ENCODE measurements at regions not wholly inside any gene's neighbourhood (a gene's known extent, or its start where the extent isn't known, plus 50 kb on each side); places are given as distances from the start of the nearest gene placed in this dataset.
"Not testable (repeated sequence)": the region's sequence is repeated elsewhere in the genome, so short reads cannot be mapped to it uniquely, and the experiment has no call there.

DNA sequence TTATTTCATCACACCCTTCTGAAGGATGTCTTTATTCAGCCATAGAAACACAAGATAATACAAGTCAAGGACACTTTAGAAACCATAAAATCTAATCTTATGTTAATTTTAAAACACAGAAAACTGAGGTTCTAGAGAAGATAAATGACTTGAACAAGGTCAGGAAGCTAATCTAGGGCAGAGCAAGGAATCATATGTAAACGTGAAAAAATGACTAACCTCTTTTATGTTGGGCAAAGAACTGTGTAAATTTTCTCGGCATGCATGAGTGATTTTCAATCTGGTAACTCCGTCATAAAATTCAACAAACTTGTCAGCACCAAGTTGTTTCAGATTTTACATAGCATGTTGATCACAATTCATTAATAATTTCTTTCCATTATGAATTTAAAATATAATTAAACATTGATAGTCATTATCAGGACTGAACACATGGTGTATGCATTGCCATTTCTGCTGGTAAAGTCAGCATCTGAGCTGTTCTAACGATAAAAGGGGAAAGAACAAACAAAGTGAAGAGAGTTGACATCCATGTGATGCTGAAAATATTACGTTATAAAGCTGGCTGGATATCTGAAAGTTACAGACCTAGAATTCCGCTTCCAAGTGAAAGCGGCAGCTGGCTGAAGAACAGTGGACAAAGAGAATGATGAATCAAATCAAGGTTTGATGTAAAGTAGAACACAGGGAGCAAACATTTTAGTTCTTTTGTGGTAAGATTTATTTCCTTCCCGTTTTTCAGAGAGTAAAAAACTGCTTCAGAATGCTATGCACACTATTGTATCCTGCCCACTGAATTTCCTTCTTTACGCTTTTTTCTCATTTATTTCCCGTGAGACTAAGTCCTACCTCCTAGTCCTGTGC lies 1037.4 kb upstream of the TMPRSS15 start:
- no peak for DNase-seq

DNA sequence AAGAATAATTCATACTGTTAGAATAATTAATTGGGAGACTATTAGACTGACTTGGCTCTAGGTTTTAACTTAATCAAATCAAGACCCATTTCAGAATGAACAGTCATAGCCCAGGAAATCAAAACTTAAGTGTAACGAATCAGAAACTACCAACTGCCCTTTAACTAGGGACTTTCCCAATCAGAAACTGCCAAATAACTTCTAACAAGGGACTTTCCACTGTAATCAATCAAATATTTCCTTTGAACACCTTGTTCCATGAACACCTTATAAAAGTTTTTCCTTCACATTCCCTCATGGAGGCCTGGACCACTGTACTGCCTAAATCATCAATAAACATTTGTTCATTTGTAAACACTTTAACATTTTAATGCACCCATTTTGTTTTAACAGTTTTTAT lies 1054.7 kb upstream of the TMPRSS15 start:
- no peak for DNase-seq

DNA sequence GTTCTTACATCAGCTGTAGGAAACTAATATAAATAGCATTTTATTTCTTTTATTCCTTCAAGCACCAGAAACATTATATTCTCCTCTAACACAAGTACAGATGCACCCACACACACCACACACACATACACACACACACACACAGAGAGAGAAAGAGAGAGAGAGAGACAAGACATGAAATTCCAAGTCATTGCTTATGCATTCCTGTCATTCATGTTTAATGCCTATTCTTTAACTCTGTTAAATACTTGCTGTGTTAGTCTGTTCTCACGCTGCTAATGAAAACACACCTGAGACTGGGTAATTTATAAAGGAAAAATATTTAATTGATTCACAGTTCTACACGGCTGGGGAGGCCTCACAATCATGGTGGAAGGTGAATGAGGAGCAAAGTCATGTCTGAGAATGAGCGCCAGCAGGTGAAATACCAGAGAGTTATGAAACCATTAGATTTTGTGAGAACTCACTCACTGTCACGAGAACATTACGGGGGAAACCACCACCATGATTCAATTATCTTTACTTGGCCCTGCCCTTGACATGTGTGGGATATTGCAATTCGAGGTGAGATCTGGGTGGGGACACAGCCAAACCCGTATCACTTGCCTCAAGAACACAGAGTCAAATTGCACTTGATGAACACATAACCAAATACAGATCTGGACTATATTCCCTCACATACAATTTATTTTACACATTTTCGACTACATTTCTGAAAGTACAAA lies 1058.1 kb upstream of the TMPRSS15 start:
- DNase-seq: no peak

DNA sequence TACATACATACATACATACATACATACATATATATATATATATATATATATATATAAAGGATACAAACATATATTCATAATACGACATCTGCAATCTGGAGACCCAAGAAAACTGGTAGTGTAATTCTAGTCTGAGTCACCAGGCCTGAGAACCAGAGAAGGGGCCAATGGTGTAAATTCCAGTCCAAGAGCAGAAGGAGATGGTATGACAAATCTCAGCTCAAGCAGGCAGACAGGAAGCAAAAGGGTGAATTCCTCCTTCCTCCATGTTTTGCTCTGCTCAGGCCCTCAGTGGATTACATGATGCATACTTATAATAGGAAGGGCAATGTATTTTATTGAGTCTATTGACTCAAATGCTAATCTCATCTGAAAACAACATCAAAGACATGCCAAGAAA lies 1060.4 kb upstream of the TMPRSS15 start:
- no peak for DNase-seq

DNA sequence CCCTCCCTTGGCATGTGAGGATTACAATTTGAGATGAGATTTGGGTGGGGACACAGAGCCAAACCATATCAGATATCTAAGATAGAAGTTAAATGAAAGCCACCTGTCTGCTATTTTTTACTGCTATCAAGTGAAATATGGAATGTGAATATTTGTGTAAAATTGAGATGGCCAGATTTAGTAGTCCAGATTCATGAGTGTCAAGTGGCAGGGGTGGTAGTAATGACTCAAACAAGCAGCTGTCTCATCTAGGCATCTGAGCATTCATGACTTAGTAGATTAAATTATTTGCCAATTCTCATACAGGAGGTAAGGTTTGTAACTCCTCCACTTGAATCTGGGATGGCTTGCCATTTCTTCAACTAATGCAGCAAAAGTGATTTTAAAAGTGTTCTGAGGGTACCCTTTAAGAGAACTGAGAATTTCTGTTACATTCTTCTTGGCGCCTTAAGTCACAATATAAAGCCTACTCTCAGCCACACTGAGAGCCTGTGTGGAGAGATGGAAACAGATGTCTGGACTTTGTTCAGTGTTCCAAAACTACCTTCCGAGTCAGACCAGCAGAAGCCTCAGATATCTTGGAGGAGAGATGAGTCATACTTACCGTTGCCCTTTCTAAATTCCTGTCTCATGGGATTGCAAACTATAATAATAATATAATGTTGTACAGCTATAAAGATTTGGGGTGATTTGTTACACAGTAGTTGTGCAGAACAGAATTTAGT lies 1065.6 kb upstream of the TMPRSS15 start:
- DNase-seq: no peak

DNA sequence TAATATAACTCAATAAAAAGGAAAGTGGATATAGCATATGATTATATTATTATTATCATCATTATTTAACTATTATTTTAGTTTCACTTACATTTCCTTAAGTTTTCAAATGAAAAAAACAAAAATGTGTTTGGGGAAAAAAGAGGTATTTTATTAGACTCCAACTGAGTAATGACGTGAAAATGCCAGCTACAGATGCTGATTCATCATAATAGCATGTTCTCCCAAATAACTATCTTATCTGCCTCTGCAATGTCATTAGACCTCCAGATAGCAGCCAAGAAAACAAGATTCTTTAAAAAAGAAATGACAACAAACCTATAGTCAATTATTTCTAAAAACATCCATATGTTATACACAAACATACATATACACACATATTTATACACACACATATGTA lies 1071.9 kb upstream of the TMPRSS15 start:
- DNase-seq: no peak

DNA sequence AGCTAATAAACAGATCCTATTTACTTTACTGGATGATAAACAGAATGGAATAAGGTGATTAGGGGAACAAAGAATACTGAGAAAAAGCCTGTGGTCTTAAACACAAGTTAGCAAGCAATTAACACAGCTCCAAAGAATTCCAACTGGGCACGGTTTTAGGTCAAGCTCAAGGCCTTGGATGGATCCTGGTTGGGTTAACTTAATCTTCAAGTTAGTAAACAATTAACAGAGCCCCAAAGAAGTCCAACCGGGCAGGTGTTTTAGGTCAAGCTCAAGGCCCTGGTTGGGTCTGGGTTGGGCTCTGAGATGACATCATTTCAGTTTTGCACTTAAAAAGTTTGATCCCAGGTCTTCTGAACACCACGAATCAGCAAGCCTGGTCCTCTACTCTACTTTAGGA lies 1086.3 kb upstream of the TMPRSS15 start:
- DNase-seq: no peak

DNA sequence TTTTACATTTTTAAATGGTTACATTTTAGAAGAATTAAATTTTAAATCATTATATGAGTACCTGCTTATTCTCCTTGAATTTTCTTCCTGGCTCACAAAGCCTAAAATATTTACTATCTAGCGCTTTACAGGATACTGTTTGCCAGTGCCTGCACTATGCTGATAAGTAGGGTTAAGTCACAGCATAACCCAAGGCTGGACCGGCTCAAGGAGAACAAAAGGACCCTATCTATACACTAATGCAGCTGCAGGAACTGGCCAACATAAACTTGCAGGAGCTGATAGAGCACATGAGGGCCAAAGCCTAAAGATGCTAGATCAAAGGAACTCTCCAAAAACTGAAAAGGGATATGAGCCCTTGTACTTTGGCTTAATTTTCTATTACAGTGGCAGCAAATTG lies 1086.9 kb upstream of the TMPRSS15 start:
- no peak for DNase-seq

DNA sequence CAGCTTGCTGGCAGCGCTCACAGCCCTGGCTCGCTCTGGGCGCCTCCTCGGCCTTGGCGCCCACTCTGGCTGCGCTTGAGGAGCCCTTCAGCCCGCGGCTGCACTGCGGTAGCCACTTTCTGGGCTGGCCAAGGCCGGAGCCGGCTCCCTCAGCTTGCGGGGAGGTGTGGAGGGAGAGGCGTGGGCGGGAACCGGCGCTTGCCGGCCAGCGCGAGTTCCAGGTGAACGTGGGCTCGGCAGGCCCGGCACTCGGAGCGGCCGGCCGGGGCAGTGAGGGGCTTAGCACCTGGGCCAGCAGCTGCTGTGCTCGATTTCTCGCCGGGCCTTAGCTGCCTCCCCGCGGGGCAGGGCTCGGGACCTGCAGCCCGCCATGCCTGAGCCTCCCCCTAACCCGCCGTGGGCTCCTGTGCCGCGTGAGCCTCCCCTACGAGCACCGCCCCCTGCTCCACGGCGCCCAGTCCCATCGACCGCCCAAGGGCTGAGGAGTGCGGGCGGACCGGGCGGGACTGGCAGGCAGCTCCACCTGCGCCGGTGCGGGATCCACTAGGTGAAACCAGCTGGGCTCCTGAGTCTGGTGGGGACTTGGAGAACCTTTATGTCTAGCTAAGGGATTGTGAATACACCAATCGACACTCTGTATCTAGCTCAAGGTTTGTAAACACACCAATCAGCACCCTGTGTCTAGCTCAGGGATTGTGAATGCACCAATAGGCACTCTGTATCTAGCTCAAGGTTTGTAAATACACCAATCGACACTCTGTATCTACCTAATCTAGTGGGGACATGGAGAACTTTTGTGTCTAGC lies 1090.1 kb upstream of the TMPRSS15 start:
- not testable (repeated sequence) for DNase-seq

DNA sequence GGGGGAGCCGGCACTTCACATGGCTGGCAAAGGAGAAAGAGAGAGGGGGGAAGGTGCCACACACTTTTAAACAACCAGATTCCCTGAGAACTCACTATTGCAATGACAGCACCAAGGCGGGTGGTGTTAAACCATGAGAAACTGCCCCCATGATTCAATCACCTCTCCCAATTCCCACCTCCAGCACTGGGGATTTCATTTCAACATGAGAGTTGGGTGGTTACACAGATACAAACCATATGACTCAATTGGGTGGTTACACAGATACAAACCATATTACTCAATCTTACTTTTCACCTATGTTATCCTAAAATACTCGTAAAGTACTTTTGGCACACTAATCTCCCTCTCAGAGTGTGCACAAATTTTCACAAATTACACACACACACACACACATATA lies 1097.5 kb upstream of the TMPRSS15 start:
- DNase-seq: no peak

DNA sequence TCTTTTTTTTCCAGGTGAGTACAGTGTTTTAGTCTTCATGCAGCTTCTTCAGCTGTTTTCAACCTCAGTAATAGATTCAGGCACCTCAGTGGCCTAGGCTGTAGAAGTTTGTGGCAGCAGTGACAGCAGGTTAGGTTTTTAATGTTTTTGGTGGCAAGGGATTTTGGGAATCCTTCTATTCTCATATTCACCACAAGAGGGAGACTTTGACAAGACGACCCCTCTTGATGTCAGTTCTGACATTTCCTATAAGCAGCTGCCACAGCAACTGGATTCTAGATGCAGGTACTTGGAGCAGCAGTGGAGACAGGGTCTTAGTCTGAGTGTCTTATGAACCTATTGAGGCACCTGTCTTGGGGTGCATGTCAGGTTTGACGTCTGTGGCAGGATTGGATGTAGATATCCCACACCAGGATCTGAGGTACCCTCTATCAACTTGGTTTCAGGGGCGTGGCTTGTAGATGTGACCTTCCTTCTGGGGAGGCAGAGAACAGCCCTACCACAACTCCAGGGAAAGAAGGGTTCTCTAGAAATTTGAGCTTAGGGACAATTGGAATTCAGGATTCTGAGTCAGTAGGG lies 1104.2 kb upstream of the TMPRSS15 start:
- no peak for DNase-seq

DNA sequence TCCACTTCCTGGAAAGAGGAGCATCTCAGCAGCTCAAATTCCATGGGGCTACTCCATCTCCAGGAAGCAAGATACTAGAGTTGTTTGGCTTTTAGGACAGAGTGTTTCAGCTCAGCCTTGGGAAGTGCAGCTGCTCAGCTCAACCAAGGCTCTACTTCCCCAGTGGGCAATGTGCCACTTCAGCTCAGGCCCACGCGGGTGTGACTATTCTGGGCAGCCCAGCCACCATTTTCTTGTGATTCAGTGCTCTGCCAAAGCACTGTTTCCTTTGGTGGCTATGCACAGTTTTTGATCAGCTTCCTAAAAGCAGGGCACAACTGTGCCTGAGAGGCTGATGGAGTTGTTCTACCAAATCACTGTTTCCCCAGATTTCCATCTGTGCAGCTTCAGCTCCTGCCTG lies 1104.9 kb upstream of the TMPRSS15 start:
- DNase-seq: no peak

DNA sequence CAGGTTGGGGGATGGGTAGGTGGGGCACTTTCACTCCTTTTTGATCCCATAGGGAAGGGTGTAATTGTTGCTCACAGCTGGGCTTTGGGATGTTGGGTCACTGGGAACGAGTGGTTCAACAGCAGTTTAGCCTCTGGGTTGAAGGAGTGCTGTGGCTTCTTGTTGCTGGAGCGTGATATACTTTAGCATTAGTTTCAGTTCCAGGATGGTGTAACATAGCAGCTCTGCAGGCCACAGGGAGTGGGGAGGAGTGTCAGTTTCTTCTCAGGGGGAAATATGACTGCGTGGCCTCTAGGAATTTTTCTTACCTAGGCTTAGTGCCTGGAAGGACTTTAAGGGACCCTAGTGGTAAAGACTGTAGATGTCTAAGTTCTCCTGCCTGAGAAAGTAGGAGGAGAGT lies 1105.3 kb upstream of the TMPRSS15 start:
- DNase-seq: no peak

DNA sequence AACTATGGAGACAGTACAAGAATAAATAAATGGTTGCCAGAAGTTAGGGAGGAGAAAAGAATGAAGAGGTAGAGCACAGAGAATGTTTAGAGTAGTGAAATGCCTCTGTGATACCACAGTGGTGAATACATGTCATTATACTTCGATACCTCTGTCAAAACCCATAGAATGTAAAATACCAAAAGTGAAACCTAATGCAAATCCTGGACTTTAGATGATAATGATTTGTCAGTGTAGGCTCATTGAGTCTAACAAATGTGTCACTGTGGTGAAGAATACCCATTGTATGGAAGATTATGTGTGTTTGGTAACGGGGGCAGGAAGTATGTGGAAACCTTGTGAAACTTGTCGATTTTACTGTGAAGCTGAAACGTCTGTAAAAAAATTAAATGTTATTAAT lies 1106.5 kb upstream of the TMPRSS15 start:
- DNase-seq: no peak

DNA sequence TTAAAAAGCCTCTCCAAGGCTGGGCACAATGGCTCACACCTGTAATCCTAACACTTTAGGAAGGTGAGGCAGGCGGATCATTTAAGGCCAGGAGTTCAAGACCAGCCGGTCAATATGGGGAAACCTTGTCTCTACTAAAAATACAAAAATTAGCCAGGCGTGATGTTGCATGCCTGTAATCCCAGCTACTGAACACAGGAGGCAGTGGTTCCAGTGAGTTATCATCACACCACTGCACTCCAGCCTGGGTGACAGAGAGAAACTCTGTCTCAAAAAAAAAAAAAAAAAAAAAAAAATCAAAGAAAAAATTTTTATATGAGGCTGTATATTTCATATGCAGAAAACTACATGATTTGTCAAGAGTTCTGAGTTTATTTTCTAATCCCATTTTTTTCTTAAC lies 1107.1 kb upstream of the TMPRSS15 start:
- DNase-seq: no peak

DNA sequence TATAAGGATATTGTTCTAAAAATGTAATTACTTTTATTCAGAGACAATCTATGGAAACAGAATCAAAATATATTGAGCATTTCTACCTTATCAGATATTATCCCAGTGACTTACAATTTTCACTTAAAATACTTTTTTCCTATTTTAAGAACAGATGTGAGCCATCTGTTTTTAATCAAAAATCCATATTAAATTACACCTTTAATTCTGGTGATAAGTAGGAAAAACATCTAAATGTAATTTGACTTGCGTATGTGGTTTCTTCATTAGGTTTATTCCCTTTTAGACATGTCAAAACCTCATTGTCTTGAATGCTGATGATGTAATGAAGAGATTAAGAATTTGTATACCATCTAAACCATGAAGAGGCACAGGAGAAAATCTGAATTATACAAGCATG lies 1118.8 kb upstream of the TMPRSS15 start:
- no peak for DNase-seq

DNA sequence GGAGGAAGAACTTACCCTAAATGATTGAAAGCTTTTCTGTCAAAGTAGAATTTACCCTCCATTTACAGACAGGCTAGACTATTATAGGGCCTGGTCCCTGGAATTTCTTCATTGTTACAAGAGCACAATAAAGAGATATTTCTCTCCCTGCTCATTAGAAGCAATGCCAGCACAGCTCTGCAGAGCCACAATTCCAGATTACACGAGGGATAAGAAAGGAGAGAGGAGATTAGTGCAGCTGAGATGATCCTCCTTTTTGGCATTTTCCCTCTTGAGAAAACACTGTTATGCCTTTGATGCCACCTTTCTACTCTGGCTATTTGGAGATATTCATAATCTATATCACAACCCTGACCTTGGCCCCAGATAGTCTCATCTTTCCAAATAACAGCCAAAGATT lies 1119.5 kb upstream of the TMPRSS15 start:
- no peak for DNase-seq

DNA sequence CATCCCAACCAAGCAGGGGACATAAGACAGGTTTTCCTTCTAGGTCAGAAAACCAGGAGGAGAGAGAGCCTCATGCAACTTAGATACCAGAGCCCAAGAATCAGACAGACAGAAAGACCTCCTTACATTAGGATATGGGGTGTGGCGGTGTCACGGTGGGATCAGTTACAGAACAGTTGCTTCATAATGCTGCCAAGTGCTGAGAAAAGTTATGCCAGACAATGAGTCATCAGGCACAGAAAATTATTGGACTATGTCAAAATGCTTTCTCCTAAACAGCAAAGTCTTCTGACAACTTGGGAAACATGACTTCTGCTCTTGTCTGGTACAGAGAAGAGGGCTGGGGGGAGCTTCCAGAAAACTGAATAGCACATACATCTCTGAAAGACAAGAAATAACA lies 1120.2 kb upstream of the TMPRSS15 start:
- no peak for DNase-seq

DNA sequence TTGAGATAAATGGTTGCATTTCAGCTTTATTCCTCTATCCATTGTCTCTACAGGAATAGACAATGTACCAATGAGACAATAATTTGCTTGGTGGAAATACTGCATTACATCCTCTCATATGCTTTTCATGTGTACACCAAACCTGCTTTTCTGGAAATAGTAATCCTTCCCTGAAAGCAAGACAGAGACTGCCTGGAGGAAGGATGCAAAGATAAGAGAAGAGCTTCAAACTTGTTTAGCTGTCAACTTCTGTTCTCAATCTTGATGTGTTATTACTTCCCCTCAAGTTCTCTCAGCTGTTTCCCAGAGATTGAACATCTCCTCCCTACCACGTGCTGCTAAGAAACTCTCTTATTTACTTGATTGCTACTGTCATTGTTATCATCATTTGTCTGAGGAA lies 1125.4 kb upstream of the TMPRSS15 start:
- no peak for DNase-seq

DNA sequence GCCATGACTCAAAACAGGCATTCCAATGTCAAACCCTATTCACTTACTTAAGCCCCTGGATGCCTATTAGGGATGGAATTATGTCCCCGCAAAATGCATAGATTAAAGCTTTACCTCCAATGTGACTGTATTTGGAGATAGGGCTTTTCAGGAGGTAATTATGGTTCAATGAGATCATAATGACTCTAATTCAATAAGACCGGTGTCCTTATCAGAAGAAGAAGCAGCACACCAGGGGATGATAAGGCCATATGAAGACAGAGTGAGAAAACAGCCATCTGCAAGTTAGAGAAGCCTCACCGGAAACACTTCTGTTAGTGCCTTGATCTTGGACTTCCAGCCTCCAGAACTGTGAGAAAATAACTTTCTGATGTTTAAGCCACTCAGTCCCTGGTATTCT lies 1131.8 kb upstream of the TMPRSS15 start:
- DNase-seq: no peak

DNA sequence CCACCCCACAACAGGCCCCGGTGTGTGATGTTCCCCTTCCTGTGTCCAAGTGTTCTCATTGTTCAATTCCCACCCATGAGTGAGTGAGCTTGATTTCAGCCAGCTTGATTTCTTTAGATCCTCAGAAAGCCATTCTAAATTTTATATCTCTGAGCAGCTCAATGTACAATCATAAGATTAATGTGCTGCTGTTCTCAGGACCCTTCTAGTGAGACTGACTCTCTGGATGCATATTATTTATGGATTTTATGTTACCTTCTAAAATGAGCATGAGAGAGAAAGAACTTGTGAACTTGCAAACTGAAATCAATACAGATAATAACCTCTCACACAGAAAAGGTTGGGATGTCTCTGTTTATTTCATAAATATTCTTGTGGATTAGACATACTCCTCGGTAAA lies 1133.5 kb upstream of the TMPRSS15 start:
- no peak for DNase-seq

DNA sequence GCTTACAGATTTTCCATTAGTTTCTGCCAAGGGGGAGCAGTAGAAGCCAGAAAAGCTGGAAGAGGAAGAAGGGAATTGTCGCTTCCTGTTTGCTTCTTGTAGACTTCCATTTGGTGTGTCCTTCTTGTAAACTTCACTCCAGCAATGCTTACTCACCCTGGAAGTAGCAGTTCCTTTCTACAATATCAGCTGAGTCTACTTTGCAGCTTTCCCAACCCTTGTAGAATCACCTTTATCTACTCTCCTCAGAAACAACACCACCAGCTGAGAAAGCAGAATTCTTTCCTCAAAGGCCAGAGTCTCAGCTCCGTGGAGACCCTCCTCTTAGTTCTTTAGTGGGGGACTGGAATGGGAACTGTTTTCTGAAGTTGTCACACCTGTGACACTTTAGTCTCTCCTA lies 1136.7 kb upstream of the TMPRSS15 start:
- DNase-seq: no peak

DNA sequence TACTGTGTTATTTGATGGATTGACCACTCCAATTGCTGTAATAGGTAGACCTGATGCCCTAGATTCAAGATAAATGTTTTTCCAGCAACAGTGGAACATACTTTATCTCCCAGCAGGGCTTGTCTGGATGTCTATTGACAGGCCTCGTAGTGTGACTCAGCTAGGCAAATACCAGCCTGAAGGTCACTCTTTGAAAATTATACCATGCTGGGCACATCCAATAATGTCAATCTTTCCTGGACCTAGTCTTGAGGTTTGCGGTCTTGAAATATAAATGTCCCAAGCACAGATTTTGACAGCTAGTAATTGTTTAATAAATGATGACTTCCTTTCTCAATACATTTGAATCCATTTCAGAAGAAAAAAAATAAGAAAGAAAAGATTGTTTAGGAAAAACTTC lies 1138.0 kb upstream of the TMPRSS15 start:
- DNase-seq: no peak
